GM13976 (cell line): ENCODE measurements at regions not wholly inside any gene's neighbourhood (a gene's known extent, or its start where the extent isn't known, plus 50 kb on each side); places are given as distances from the start of the nearest gene placed in this dataset.
A peak's percentile ranks its signal among the peaks of the same experiment; 100 is the strongest.
"Not testable (repeated sequence)": the region's sequence is repeated elsewhere in the genome, so short reads cannot be mapped to it uniquely, and the experiment has no call there.

ENCODE experiments used
- DNase-seq: peaks from one replicate; pipeline ENCODE4 v3.0.0; 2012; ENCODE audit warnings: low spot score
- CTCF ChIP-seq: IDR thresholded peaks from 2 replicates; pipeline ENCODE4 v1.5.1; 2012; ENCODE audit warnings: borderline replicate concordance, mild to moderate bottlenecking; ENCODE audit not compliant: insufficient read depth; ENCODE audit errors: extremely low read depth, missing control alignments, control extremely low read depth
- in situ Hi-C: fragments of 300-500 bp; cut with MboI; formaldehyde crosslinking; loops from one replicate; pipeline ENCODE4 v1.12.0; 2022; ENCODE audit warnings: low sequenced_read_pairs, mixed read lengths, inconsistent platforms; ENCODE audit not compliant: unreplicated experiment

DNA sequence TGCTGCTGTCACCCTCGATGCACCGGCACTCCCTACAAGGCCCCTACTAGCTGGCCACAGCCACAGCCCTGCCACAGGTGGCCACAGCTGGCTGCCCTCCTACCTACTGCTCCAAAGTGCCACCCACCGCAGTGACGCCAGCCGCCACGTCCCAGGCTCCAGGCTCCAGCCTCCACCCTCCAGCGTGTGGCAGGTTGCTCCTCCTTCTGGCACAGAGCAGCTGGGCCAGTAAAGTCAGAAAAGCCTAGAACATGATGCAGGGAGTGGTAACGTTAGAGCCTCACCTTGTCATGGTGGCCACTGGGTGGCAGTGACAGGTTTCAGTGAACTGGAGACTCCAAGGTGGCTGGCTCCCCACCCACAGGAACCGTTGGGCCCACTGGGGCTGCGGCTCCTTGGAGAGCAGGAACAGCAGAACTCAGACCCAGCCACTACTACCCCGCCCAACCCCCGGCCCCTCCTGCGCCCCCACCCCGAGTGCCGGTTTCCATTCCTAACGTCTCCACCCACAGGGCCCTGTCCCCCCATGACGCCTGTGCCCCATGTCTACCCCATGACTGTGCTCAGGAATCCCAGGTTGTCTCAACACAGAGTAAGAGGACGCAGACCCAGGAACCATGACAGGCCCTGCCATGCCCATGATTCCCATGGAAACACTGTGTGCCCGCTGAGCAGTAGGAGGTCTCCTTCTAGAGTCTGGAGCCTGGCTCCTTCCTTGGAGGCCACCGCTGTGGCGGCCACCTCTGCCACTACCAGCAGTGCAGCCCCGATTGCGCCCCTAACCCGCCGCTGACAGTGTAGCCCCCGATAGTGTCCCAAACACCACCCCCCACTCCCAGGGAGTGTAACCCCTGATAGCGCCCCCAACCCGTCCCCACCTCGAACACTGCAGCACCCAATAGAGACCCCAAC, 52.3 kb upstream of the ZNF33B start:
- in situ Hi-C loops: no loop called here
- DNase-seq: peak; percentile 6
- TF ChIP-seq CTCF: no peak

- no peak for DNase-seq
- in situ Hi-C loops: no loop called here
- no peak for TF ChIP-seq CTCF
Observed at GRCh38 chr10:42691361-42692120, 53.2 kb upstream of the ZNF33B start.

DNA sequence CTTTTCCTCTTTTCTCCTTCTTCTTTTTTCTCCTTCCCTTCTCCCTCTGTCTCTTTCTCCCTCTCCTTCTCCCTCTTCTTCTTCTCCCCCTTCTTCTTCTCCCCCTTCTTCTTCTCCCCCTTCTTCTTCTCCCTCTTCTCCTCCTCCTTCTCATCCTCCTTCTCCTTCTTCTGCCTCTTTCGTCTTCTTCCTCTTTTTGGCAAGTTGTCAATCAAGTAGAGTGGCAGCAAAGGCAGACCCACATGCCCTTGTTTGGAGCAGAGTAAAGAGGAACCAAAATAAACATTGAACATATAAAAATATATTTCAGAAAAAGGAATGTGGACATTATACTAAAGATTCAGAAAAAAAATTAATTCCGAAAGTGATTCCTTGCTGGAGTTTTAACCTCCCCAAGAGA, 59.6 kb upstream of the ZNF33B start:
- no peak for TF ChIP-seq CTCF
- in situ Hi-C loops: no loop called here
- DNase-seq: no peak

DNA sequence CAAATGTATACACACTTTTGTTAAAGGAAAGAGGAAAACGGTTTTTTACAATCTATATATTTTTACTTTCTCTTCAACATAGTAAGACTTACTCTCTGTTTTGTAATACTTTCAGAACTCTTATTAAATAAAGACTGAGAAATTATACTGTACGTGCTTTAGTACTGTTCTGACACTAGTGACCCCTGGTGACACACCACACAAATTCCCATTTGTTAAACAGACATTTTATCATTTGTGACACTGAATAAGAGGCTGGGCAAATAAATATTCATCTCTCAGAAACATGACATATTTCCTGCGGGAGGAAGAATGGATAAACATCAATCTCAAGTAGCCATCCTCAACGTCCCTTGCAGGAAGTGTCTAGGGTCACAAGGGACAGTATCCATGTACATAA, 68.9 kb upstream of the ZNF33B start:
- in situ Hi-C loops: no loop called here
- no peak for TF ChIP-seq CTCF
- DNase-seq: no peak

GRCh38 chr10:42719339-42719738, 63.3 kb upstream of the BMS1 start:
- in situ Hi-C loops, DNase-seq: not testable (repeated sequence)

DNA sequence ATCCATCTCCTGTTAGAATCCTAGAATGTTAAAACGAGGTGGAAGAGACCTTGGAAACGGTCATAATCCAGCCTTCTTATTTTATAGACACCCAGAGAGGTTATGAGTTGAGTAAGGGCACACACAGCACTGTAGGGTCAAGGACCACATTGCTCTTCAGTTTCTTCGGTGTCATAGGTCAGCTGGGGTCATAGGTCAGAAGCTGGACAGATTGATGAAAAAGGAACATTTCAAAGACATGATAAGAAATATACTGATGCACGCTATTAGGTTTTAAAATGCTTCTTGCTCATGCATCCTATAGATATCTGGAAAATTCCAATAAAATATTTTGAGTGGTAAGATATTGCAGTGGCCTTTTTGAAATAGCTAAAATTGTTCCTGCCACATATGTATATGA, 60.0 kb upstream of the BMS1 start:
- DNase-seq: no peak
- in situ Hi-C loops: no loop called here
- no peak for TF ChIP-seq CTCF

DNA sequence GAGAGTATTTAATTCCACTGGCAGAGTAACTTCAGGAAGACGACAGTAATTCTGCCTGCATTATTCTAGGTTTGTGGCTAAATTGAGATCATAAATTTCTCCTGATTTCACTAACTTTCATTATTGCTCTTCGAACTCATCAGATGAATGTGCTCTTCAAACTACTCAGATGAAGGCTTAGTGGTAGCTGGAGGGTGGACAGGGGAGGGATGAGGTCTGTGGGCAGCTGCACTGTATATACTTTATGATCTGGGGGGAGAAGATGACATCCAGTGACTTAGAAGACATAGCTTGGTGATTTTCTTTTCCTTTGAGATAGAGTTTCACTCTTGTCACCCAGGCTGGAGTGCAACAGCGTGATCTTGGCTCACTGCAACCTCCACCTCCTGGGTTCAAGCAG, 59.0 kb upstream of the BMS1 start:
- in situ Hi-C loops, DNase-seq: not testable (repeated sequence)

DNA sequence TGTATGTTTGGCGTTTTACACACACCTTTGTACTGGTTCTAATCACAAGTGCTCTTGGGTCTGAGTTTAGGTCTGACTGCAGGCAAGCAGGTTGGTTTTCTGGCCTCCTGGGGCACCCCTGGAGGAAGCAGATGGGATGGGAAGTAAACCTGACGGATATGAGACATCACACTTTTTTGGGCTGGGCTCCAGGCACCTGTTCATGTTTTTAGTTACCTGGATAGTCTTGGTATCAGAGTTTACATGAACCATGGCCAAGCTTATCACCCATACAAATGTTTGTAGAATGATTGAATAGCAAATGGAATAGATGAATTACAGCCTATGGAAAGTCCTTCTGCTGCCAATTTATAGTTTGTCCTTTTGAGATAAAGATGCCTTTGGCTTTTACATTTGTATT, 57.9 kb upstream of the BMS1 start:
- DNase-seq, in situ Hi-C loops: not testable (repeated sequence)
